NOMO-1 (cell line): ENCODE measurements at regions not wholly inside any gene's neighbourhood (a gene's known extent, or its start where the extent isn't known, plus 50 kb on each side); places are given as distances from the start of the nearest gene placed in this dataset.
"Not testable (repeated sequence)": the region's sequence is repeated elsewhere in the genome, so short reads cannot be mapped to it uniquely, and the experiment has no call there.

ENCODE experiments used
- DNase-seq, 2 experiments: peaks; one replicate each; lab custom pipeline; 2025; ENCODE audit not compliant: unreplicated experiment in 2 of 2; lab: John Stamatoyannopoulos, UW

GRCh38 chr6:54541541-54541940 is 233.3 kb downstream of the TINAG start:
- DNase-seq: no peak

- DNase-seq: no peak
Measured at GRCh38 chr6:54559136-54559535, 250.9 kb downstream of the TINAG start.

GRCh38 chr6:54564188-54564587 is 255.9 kb downstream of the TINAG start:
- DNase-seq: not testable (repeated sequence)

GRCh38 chr6:54574671-54575070 is 266.4 kb downstream of the TINAG start:
- DNase-seq: no peak

- DNase-seq: no peak
Measured at GRCh38 chr6:54578261-54578660, 268.3 kb upstream of the FAM83B start.

GRCh38 chr6:54579011-54579410 is 267.6 kb upstream of the FAM83B start:
- no peak for DNase-seq

- no peak for DNase-seq
Measured at GRCh38 chr6:54586251-54586650, 260.3 kb upstream of the FAM83B start.

GRCh38 chr6:54587277-54587676 is 259.3 kb upstream of the FAM83B start:
- no peak for DNase-seq

- DNase-seq: no peak
Measured at GRCh38 chr6:54588176-54588575, 258.4 kb upstream of the FAM83B start.

GRCh38 chr6:54595844-54596243 is 250.7 kb upstream of the FAM83B start:
- DNase-seq: no peak

GRCh38 chr6:54598787-54599313 is 247.7 kb upstream of the FAM83B start:
- no peak for DNase-seq

GRCh38 chr6:54601600-54602300 is 244.8 kb upstream of the FAM83B start:
- no peak for DNase-seq

- DNase-seq: no peak
Measured at GRCh38 chr6:54602591-54602990, 244.0 kb upstream of the FAM83B start.

GRCh38 chr6:54609981-54610380 is 236.6 kb upstream of the FAM83B start:
- no peak for DNase-seq

- no peak for DNase-seq
Measured at GRCh38 chr6:54613596-54613995, 233.0 kb upstream of the FAM83B start.

- DNase-seq: no peak
Measured at GRCh38 chr6:54614499-54615195, 231.9 kb upstream of the FAM83B start.

- no peak for DNase-seq
Measured at GRCh38 chr6:54617730-54618129, 228.8 kb upstream of the FAM83B start.

- DNase-seq: no peak
Measured at GRCh38 chr6:54618572-54618971, 228.0 kb upstream of the FAM83B start.

- no peak for DNase-seq
Measured at GRCh38 chr6:54619102-54619501, 227.5 kb upstream of the FAM83B start.

GRCh38 chr6:54621285-54621684 is 225.3 kb upstream of the FAM83B start:
- no peak for DNase-seq

GRCh38 chr6:54624216-54624615 is 222.4 kb upstream of the FAM83B start:
- no peak for DNase-seq

- no peak for DNase-seq
Measured at GRCh38 chr6:54624779-54625178, 221.8 kb upstream of the FAM83B start.
